ENCODE measurements at regions not wholly inside any gene's neighbourhood (a gene's known extent, or its start where the extent isn't known, plus 50 kb on each side); places are given as distances from the start of the nearest gene placed in this dataset.

DNA sequence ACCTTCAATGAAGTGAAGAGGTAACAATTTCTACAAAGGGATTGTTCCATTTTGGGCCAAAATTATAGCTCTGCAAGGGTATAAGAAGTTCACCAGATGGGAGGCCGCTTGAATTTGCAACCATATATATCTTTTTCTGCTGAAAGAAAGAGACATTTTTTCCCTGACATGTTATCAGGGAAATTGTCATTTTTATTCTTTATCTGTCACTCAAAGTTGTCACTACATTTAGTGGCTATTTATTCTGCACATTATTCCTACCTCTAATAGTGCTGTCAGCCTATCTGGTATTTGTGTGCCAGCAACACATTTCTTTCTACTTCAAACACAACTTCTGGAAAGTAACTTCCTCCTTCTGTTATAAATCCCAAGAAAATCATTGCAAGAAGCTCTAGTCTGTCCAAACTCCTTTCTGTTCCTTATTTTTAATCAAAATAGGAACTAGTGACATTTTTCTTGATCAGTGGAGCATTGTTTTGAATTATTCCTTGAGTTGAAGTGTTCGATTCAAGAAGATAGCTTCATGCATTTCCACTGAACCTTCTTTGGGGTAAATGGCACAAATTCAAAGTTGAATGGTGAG, 137.9 kb upstream of the ATP2B1 start:
- DNase-seq (no peak), ATAC-seq (no peak)
- no peak overlapping the region for H3K4me3 ChIP-seq
- intact Hi-C loops (cut with DNase I, micrococcal nuclease) = no loop called here
- H3K4me1 ChIP-seq (ENCODE audit: low read depth) = no peaks in the 10 kb centered on the region
- no peaks in the 10 kb centered on the region for H3K9me3 ChIP-seq
- TF ChIP-seq, protein P1, sequence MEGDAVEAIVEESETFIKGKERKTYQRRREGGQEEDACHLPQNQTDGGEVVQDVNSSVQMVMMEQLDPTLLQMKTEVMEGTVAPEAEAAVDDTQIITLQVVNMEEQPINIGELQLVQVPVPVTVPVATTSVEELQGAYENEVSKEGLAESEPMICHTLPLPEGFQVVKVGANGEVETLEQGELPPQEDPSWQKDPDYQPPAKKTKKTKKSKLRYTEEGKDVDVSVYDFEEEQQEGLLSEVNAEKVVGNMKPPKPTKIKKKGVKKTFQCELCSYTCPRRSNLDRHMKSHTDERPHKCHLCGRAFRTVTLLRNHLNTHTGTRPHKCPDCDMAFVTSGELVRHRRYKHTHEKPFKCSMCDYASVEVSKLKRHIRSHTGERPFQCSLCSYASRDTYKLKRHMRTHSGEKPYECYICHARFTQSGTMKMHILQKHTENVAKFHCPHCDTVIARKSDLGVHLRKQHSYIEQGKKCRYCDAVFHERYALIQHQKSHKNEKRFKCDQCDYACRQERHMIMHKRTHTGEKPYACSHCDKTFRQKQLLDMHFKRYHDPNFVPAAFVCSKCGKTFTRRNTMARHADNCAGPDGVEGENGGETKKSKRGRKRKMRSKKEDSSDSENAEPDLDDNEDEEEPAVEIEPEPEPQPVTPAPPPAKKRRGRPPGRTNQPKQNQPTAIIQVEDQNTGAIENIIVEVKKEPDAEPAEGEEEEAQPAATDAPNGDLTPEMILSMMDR (IDR thresholded peaks at IDR 0.05) = no peak
- no peaks in the 10 kb centered on the region for H3K36me3 ChIP-seq (ENCODE audit: low read depth)

DNA sequence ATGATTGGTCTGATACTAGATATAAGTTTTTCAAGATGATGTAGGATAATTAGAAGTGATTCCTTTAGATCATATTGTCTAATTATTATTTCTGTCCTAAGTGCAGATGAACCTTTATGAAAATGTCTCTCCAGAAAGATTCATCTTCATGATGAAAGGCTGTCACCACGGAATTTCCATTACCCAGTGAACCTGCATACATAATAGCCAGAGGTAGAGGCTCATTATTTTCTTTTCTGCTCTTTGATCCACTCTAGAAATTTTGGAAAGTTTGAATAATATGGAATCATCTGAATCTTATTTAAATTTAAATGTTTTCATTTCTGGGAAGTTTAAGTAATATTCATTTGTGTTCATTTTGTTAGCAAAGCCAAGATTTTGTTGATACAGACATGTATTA, 137.1 kb upstream of the ATP2B1 start:
- H3K4me3 ChIP-seq = no peak overlapping the region
- H3K9me3 ChIP-seq = no peaks in the 10 kb centered on the region
- no peaks in the 10 kb centered on the region for H3K36me3 ChIP-seq (ENCODE audit: low read depth)
- no peaks in the 10 kb centered on the region for H3K4me1 ChIP-seq (ENCODE audit: low read depth)
- TF ChIP-seq, protein P1 (IDR thresholded peaks at IDR 0.05) = no peak
- DNase-seq (no peak), ATAC-seq (no peak)
- intact Hi-C loops (cut with DNase I, micrococcal nuclease) = no loop called here

DNA sequence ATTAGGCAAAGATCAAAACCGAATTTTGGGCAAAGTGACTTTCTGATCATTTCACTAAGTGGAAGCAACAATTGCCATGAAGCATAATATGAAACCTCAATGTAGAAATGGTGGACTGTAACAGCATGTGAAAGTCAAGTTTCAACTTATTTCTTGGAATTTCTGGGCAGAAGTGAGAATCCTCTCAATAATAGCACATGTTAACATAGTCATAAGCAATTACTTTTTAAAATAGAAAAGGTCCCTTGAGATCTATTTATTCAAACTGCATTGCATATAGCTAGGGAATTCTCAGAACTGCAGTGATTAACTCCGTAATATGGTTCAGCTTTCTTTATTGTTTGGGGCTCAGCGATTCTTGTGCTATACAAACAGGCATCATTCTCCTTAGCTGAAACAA, 136.7 kb upstream of the ATP2B1 start:
- ATAC-seq (no peak), DNase-seq (no peak)
- H3K36me3 ChIP-seq (ENCODE audit: low read depth) = no peaks in the 10 kb centered on the region
- H3K4me3 ChIP-seq = no peak overlapping the region
- intact Hi-C loops (cut with DNase I, micrococcal nuclease) = no loop called here
- H3K9me3 ChIP-seq = no peaks in the 10 kb centered on the region
- no peaks in the 10 kb centered on the region for H3K4me1 ChIP-seq (ENCODE audit: low read depth)
- TF ChIP-seq, protein P1 (IDR thresholded peaks at IDR 0.05) = no peak

DNA sequence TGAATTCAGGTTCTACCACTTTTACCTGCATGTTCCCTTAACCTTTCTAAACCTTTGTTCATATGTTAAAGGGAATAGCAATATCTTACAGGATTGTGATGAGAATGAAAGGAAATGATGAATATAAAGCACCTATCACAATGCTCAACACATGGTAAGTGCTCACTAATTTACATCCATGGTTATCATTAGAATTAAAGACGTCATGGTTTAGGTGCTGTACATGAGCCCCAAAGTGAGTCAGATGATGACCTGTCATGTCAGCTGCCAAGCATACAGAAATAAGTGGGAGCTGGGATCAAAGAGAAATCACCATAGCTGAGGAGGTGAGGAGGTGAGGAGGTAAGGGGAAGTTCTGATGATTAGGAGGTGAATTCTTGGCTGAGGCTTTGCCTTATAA, 135.9 kb upstream of the ATP2B1 start:
- TF ChIP-seq, protein P1 (IDR thresholded peaks at IDR 0.05) = no peak
- DNase-seq (no peak), ATAC-seq (no peak)
- Histone ChIP-seq H3K4me1 (ENCODE audit: low read depth) (no peaks in the 10 kb centered on the region), H3K4me3 (no peak overlapping the region), H3K9me3 (no peaks in the 10 kb centered on the region), H3K36me3 (ENCODE audit: low read depth) (no peaks in the 10 kb centered on the region)
- intact Hi-C loops (cut with DNase I, micrococcal nuclease) = no loop called here

DNA sequence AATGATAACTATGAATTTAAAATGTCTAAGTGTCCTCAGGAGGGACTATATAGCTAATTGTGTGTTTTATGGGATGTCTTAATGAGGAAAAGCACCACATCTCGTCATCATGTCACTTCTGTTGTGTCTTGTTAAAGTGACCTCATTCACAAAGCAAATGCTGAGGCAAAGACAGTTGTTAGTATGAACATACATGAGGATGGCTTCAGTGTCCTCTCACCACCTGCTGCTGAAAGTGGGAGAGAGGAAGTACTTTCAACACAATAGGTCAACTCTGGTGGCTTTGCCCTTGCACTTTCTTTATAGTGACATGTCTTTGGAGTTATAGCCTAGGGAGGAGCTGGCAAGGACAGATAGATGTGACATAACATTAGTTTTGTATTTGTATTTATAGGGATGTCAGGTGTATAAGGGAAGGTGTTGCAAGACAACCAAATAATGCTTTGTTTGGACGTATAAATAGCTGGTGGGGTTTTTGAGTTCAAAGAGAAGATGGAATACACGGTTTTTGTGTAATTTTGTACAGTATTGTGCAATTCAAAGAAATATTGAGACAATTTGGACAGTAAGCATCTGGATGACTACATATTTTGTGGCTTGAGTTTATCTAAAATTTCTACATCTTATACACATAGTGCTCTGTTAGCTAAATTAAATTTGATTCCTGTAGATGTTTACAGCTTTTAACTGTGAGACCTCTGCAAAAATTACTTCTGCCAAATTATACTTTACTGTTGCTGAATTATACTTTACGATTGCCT, 131.7 kb upstream of the ATP2B1 start:
- Histone ChIP-seq H3K4me3 (no peak overlapping the region), H3K36me3 (ENCODE audit: low read depth) (no peaks in the 10 kb centered on the region), H3K9me3 (no peaks in the 10 kb centered on the region), H3K4me1 (ENCODE audit: low read depth) (no peaks in the 10 kb centered on the region)
- TF ChIP-seq, protein P1 (IDR thresholded peaks at IDR 0.05) = no peak
- ATAC-seq (no peak), DNase-seq (no peak)
- intact Hi-C loops (cut with DNase I, micrococcal nuclease) = no loop called here

All from mucosa of descending colon (tissue), 3 donors.